Myocyte (in vitro differentiated cells): ENCODE measurements at regions not wholly inside any gene's neighbourhood (a gene's known extent, or its start where the extent isn't known, plus 50 kb on each side); places are given as distances from the start of the nearest gene placed in this dataset.

Source experiments
- DNase-seq: peaks from one replicate; pipeline ENCODE4 v3.0.0-alpha.2; 2012; ENCODE audit warnings: low read depth

DNA sequence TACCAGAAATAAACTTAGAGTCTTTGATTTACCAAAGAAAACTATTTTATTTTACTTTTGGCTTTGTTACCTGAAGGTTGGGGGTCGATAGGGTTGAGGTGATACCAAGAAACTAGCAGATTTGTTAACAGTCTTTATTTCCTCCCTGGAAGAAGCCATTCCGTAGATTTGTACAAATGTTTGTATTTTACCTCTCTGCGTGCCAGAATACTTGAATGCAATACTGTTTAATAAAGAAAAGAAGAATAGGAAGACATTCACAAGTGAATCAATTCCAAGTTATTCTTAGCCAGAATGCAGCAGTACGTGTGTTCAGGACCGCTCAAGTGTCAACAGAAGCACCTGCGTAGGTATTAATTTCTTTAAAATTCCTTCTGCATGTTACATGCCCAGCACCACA lies 260.3 kb upstream of the TENM3 start:
- DNase-seq, result no peak

DNA sequence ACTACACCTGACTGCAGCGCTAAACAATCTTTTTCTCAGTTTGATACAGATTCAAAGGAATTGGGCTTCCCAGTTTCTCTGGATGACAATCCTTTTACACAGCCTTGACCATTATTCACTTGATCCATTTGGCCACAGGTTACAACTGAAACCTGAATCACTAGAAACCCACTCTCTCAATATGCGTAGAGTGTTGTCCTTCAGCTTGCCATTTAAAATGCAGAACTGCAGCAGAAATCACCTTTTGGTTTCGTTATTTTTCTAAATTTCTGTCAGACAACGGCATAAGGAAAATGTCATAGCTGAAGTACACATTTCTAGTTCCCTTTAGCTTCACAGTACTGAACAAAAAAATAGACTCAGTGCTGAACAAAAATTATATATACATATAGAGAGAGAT lies 255.8 kb upstream of the TENM3 start:
- DNase-seq, result no peak

DNA sequence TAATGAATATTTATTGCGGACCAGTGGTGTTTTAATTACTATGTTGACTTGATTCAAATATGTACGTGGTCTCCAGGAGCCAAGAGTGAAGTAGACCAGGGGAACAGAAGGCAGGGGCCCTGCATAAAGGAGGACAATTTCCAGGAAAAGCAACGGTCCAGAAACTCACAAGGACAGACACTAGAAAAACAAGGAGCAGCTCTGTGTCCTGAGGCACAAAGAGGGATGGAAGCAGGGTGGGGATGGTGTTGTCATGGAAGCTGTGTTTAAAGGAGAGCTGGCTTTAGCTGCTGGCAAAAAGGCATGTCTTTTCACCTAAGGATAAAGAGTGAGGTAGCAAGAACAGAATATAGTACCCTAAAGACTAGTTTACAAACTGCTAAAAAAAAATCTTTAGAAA lies 254.1 kb upstream of the TENM3 start:
- DNase-seq, result no peak

DNA sequence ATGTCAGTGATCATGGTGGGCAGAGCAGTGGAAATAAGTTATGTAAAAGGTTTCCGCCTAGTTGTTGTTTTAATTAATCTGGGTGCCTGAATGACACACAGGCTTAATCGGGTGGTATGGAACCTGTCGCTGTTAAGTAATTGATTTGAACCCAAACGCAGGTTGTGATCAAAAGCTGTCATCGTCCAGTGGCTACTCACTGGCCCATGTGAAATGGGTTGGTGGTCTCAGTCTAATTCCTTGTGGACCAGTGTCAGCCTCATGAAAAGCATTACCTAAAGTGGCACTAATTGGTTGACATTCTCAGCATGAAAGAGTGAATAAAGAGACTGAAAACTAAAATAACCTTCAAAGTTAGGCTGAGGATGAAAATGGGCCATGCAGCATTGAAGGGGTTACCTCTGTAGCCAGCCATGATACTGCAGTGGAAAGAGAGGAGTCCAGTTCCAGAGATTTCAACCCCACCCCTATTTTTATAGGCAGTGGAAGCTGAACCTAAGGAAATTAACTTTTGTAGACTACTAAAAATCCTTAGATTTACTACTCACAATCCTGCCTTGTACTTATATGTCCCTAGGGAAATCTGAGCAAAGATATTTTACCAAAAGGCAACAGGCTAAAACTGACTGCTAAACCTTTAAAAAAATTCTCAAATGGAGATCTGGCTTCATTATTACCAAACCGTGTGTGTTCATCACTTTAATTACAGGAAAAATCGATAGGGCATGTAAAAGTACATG lies 251.7 kb upstream of the TENM3 start:
- DNase-seq, result no peak

DNA sequence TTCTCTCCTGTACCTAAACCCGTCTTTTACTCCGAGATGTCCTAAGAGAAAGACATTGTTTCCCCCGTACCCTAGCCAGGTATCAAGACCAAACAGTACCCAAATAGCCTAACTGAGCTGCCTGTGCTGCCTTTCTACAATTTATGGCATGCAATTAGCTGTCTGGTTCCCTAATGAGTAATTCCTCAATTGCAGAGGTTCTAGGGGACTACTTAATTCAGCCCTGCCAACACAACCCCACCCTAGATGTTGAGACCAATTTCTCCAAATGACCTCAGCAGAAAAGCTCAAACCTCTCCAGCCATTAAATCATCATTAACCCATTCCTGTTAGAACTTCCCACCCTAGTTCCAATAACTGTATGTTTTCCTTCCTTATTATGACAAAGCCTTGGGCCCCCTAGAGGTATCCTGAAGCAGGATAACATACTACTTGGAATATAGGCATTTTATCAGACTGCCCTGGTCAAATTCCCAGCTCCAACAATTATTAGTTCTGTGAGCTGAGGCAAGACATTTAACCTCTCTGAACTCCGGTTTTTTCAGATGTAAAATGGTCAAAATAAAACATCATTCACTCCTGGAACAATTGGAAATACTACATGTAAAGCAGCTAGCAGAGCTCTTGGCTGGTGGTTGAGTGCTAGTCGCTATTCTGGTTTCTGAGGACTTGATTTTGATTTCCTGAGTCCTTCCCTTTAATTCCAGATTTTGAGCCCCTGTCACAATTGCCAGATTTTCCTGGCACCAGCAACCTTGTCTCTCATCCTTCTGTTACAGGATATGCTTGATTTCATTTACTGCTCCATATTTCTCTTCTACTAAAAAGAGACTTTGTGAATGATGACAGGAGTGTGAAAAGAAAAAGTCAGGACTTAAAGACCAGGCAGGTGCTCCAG lies 244.6 kb upstream of the TENM3 start:
- no peak for DNase-seq

DNA sequence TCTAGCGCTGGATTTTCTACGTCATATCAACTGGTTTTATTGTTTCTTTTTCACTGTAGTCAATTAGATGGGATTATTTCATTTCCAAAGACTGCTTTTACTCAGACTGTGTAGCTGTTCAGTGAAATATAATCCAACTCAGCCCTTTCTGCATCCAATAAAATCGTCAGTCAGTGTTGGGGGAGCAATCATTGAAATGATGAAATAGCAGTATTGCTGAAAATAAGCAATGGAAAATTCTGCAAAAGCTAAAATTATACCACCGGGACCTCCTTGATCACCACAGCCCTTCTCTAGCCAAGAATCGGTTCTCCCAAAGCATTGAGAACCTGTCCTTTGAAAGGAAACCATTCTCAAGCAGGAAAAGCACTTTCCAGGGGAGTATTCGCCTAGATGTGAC lies 243.1 kb upstream of the TENM3 start:
- DNase-seq, result no peak

DNA sequence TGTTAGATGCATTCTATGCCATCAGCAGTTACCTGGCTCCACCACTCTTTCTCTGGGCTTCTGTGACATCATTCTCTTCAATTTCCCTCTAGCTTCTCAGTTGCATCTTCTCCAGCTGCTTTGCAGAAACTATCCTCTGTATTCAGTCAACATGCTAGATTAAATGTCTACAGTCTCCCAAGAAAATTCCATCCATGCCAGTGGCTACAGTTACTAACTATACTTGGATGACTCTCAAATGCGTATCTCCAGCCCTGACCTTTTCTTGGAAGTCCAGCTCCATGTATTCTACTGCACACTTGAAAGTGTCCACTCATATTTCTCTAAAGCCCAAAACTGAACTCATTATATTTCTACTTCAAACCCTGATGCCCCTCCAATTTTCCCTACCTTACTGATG lies 232.3 kb upstream of the TENM3 start:
- peak; percentile 77 for DNase-seq

DNA sequence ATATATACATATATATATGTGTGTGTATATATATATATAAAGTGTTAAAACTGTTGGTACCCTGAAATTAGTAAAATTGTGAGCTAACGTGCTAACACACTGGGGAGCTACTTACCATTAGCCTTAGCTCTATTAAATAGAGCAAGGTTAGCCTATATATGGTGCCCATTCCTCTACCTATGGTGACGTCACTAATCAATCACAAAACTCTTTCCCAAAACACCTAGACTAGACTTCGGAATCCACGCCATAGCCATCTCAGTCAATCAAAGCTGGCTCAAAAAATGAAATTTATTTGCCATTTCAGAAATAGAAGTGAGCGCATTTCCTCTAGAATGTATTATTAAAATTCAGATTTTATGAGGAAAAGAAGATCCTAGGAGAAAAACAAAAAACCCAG lies 229.0 kb upstream of the TENM3 start:
- DNase-seq, result no peak

DNA sequence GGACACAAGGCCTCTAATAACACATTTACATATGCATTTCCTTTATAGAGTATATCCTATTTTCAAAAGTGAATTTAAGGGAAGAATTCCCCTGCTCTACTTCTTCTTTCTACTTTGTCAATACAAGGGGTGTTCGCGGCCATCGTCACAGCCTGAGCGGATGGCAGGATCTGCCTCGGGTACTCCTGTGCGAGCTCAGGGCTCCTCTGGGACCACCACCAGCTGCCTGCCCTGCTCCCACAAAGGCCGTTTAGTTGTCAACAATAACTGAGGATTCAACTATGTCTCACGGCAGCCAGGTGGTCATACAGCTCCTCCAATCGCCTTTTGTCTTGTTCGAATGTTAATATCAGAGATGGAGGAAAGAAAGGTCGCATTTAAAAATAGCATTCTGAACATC lies 228.2 kb upstream of the TENM3 start:
- DNase-seq, result no peak

DNA sequence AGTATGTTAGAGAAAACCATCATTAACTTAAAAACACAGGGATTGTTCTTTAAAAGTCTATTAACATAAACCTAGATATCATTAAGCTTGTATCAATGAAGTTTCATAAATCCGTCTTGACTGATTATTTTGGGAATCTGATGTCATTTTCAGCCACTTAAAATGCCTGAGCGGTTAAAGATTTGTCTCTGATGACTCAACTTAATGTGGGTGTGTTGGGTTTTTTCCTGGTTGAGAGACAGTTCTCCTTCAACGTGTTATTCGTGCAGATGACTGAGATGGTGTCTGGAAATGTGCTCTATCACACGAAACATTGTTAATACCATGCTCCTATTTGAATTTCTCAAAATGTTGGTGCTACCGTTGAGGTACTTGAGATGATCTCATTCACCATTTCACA lies 227.3 kb upstream of the TENM3 start:
- DNase-seq, result peak; percentile 75

DNA sequence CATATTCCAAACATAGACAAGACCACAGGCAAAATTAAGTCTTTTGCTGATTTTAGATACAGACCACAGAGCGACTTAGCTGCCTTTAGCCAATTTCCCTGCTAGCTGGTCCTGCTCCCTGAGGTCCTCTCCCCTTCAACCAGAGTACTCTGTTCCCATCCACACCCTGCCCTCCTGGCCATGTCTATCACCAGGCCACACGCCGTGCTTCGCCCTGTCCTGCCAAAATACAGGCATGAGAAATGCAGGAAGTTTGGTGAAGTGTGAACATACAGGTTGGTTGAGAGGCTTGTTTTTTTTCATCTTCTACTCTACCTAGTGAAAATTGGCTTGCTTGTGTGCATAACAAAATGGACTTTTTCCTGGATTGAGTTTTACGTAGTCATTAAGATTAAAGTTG lies 226.2 kb upstream of the TENM3 start:
- DNase-seq, result peak; percentile 9

DNA sequence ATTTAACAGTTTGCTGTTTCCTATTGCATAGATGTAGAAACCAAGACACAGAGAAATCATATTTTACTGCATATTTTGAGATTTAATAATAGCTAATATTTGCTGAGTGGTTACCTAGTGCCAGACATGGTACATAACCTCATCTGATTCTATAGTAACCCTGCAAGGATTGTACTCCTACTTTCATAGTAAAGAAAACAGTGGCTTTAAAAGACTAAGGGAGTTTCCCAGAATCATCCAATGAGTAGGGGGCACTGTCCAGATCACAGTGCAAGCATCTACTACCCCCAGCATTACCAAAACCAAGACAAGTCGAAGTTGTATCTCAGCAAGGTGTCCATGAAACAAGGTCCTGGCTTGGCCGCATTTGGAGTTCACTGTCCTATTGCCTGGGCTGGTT lies 224.5 kb upstream of the TENM3 start:
- DNase-seq, result no peak

DNA sequence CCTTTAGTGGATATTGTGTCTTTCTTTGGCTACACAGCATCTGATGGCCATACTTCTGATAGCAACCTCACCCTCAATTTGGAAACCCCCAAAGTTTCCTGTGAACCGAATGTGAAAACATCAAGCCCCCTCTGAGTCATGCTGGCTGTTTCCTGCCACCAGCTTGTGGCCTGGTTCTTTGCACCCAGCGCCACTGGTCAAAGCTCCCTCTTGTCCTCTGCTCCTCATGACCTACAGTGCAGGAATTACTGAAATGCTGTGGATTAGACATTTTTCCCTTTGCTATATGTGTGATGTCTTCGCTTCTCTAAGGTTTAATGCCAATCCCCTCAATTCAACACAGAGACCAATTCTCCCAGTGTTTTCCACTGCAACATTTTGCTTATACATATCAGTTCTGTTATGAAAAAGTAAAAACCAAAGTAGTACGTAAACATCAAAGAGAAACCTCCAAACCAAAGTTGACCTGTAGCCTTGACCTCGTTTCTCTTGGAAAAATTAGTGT lies 224.0 kb upstream of the TENM3 start:
- DNase-seq, result no peak

DNA sequence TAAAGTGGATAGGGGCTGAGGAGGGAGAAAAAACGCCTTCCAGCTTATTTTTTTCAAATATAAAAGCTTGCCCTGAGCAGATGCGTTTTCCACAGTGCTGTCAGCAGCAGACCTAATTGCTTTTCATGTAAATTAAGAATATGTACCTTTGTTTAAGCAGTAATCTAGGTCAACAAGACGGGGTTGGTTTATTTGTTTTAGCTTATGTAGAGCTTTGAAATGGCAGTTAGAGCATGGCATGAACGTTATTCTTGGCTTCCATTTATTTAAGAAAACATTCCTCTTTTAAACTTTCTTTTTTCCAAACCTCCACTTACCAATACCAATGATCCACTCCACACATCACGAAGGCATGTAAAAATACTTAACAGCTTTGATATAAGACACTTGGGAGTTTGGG lies 220.3 kb upstream of the TENM3 start:
- no peak for DNase-seq

DNA sequence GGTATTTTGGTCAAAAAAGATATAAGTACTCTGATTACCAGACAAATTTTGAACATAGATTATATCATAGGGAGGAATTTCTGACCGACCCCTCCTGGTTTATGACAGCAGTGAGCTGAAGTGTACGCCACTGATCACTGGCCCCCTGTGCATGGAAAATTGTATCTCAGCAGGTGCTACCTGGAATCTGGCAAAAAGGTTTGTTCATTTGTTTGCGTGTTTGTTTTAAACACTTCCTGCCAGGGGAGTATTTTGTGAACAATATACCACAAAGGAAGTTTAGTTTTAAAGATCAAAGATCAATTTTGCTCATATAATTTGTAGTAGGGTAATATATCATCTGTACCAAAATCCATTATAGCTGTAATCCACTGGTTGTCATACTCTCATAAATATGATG lies 219.7 kb upstream of the TENM3 start:
- no peak for DNase-seq

DNA sequence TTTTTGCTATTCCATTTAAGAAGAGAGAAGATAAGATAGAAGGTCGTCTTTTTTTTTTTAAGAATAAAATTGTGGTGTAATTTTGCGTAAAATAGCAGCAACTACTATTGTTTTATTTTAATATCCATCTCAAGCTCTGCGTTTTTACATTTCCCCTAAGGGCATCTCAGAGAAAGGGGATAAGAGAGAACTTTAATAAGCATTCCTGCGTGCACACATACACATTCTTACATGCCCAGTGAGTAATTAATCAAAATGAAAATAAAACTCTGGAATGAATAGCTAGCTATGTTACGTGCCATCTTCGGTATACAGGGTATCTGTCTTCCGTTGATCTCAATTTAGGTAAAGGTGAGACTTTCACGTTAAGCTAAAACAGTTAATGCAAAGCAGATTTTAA lies 200.3 kb upstream of the TENM3 start:
- DNase-seq, result no peak

DNA sequence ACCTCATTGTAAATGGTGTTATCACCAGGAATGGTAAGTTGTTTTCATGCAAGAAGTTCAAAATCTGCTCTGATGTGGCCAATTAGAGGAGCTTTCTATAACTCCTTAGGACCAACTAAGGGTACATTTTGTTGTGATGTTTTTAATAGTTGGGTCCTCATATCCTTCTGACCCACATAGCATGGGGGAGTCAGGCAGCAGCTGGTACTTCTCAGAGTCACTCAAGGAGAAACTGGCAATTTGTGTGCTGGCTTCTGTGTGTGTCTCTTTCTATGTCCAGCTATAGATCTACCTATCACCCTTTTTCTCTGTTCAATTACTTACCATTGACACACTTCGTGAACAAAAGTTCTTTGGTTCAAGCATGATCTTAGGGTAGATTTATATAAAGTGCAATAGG lies 194.3 kb upstream of the TENM3 start:
- DNase-seq, result no peak

DNA sequence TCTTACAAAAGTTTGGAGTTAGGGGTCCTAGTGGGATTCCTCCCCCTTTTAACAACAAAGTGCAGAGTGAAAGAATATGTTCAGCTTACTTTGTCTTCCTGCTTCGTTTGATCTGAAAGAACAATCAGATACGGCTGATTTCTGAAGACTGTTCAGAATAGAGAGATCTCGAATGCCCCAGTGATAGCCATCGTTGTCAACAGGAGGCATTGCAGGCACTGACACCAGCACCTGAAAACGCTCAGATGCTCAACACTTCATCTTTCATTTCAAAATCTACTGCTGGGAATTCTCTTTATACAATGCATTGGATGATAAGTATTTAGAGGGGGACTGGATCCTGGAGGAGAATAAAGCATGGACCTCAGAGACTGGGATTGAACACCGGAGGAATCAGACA lies 186.3 kb upstream of the TENM3 start:
- no peak for DNase-seq

DNA sequence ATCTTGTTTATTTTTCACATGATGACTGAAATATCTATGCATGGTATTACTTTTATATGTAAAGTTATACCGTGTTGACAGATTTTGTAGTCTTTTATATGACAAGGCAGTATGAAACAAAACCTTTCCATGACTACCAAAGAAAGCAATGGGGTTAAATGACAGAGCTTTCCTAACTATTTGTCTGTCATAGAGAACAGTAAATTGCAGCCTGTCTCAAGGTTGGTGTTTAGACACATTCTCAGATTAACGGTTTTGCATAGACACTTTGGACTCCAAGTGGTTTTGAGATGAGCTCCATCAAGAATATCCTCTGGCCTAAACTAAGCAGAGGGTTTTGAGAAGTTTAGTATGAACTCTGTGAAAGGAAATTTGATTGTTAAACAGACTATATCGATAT lies 180.7 kb upstream of the TENM3 start:
- peak; percentile 34 for DNase-seq

DNA sequence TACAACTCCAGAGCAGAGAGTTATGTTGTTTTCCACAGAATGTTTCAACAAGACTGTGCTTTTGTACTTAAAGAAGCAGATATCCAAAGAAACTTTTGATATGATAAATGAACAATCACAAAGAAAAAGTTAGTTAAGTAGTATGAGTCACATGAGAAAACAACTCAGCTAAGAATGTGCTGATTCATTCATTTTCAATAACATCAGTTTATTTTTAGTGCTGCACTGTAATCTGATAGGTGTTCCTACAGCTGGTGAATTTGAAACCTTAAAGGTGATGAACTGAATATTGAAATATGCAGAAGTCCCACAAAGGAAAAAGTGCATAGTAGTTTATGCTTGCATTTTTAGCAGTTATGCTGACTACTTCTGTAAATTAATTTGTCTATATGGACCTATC lies 180.3 kb upstream of the TENM3 start:
- DNase-seq, result peak; percentile 72

DNA sequence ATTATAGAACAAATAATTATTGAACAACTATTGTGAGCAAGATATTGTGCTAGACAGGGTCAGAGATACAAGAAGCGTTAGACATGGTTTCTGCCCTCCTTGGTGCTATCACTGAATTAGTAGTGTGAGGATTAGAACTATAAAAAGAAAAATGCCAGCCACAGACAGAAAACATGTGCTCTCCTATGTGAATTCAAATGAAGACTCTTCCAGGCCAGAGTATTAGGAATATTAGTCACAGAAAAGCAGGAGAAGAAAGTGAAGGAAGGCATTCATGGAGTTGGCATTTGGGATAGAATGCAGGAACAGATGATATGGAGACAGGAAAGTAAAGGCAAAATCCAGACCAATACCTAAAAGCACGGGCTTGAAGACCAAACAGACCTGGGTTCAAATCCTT lies 179.6 kb upstream of the TENM3 start:
- DNase-seq, result peak; percentile 37

DNA sequence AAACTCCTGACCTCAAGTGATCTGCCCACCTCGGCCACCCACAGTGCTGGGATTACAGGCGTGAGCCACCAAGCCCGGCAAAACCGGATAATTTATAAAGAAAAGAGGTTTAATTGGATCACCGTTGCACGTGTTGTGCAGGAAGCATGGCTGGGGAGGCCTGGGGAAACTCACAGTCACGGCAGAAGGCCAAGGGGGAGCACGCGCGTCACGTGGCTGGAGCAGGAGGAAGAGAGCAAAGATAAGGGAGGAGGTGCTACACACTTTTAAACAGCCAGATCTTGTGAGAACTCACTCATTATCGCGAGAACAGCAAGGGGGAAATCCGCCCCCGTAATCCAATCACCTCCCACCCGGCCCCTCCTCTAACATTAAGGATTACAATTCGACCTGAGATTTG lies 177.9 kb upstream of the TENM3 start:
- DNase-seq, result no peak

DNA sequence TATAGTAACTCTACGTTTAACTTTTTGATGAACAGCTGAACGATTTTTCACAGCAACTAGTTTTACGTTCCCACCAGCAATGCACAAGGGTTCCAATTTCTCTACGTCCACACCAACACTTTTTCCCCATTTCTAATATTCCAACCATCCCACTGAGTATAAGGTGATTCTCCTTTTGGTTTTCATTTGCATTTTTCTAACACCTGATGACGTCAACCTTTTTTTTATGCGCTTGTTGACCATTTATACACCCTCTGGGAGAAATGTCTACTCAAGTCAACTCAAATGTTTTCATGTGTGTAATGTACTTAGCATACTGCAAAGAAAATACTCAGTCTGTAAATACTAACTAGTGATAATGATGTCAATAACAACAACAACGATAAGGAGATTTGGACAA lies 177.2 kb upstream of the TENM3 start:
- no peak for DNase-seq
